Psoas muscle (tissue), 7 donors: ENCODE measurements at regions not wholly inside any gene's neighbourhood (a gene's known extent, or its start where the extent isn't known, plus 50 kb on each side); places are given as distances from the start of the nearest gene placed in this dataset.

ENCODE experiments used
- ATAC-seq, 4 donors: fragments of 200-7000 bp; cut with Tn5 transposase; one replicate each; pipeline ENCODE4 v1.9.1; 2020; ENCODE audit warnings: moderate library complexity in 3 of 4, mild to moderate bottlenecking in 2 of 4
- DNase-seq, 2 donors: peaks; one replicate each; pipeline ENCODE4 v3.0.0-alpha.2; 2020
- H3K27ac ChIP-seq: fragments of 200-600 bp; one replicate; pipeline ENCODE4 v1.8.0; 2022
- H3K27me3 ChIP-seq, 3 donors: fragments of 200-600 bp in 1 of 3; one replicate each; pipeline versions ENCODE4 v1.6.1 to v1.8.0; 2013 to 2022; ENCODE audit warnings: low read length in 2 of 3, mild to moderate bottlenecking in 2 of 3, moderate library complexity in 1 of 3; ENCODE audit not compliant: insufficient read depth in 3 of 3
- H3K36me3 ChIP-seq, 2 donors: fragments of 200-600 bp in 1 of 2; one replicate each; pipeline versions ENCODE4 v1.6.1 to v1.8.0; 2013 to 2022; ENCODE audit warnings: low read depth in 1 of 2, mild to moderate bottlenecking in 1 of 2, moderate library complexity in 1 of 2; ENCODE audit not compliant: insufficient read depth in 1 of 2
- H3K4me1 ChIP-seq: fragments of 200-600 bp; one replicate; pipeline ENCODE4 v1.8.0; 2022
- H3K4me3 ChIP-seq: fragments of 200-600 bp; one replicate; pipeline ENCODE4 v1.8.0; 2022; ENCODE audit warnings: mild to moderate bottlenecking
- H3K9me3 ChIP-seq: fragments of 200-600 bp; one replicate; pipeline ENCODE4 v1.8.0; 2022
- WGBS, 3 donors: extraction: QIAGEN DNeasy Blood & Tissue Kit; methylation state at CpG; one replicate each; pipeline versions ENCODE4 v1.1.6 to v1.1.7; 2013; 5-methylcytosine and 5-hydroxymethylcytosine counted together
- intact Hi-C, 2 donors: fragments of 100-400 bp; cut with DNase I; formaldehyde crosslinking; loops; one replicate each; pipeline versions ENCODE4 v1.11.0 to v1.14.2; 2022
- TF ChIP-seq, protein P1 (sequence below): fragments of 200-600 bp; IDR thresholded peaks from one replicate; pipeline ENCODE4 v1.8.0; 2022; ENCODE audit warnings: antibody characterized with exemption
- donor health status: healthy with polysubstance abuse.
- donor health status: DM: no; HTN: no; CAD: no; lungs with moderate emphysema.
- donor health status: Bipolar disorder and iron deficiency.
- donor health status: healthy.
- donor health status: DM: yes; HTN: yes; CAD: no.
- donor health status: DM: no; HTN: no; CAD: no.
- donor health status: DM: yes; HTN: yes; CAD: no.

DNA sequence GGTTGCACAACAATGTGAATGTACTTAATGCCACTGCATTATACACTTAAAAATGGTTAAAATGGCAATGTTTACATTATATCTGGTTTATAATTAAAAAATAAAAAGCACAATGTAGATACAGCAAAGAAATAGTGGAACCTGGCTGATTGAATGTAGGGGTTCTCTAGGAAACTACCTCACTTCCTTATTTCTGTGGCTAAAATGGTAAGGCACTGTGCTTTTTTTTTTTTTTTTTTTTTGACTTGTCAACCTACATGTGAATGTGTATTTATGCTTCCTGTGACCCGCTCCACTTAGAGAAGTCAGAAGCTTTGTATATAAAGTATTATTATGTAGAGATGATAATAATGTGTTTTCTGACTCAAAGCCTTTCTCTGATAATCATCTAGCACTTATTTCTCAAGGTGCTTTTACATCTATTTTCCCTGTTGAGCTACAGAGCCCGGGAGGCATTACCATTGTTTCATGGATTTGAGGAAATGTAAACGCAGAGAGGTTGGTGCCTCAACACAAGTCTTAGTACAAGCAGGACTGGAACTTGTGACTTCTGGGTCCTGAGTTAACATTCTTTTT is 55.0 kb downstream of the SOX4 start:
- Histone ChIP-seq H3K4me1 (no peaks in the 10 kb centered on the region), H3K27me3 (no peaks in the 10 kb centered on the region), H3K36me3 (no peaks in the 10 kb centered on the region), H3K4me3 (no peak overlapping the region), H3K27ac (no peak overlapping the region), H3K9me3 (no peaks in the 10 kb centered on the region)
- TF ChIP-seq, protein P1, sequence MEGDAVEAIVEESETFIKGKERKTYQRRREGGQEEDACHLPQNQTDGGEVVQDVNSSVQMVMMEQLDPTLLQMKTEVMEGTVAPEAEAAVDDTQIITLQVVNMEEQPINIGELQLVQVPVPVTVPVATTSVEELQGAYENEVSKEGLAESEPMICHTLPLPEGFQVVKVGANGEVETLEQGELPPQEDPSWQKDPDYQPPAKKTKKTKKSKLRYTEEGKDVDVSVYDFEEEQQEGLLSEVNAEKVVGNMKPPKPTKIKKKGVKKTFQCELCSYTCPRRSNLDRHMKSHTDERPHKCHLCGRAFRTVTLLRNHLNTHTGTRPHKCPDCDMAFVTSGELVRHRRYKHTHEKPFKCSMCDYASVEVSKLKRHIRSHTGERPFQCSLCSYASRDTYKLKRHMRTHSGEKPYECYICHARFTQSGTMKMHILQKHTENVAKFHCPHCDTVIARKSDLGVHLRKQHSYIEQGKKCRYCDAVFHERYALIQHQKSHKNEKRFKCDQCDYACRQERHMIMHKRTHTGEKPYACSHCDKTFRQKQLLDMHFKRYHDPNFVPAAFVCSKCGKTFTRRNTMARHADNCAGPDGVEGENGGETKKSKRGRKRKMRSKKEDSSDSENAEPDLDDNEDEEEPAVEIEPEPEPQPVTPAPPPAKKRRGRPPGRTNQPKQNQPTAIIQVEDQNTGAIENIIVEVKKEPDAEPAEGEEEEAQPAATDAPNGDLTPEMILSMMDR = no peak
- no peak for DNase-seq
- no peak for ATAC-seq
- 75 to 77% (median 76%) methylated on average over 3 of the region's 3 CpGs for WGBS, 3 donors
- intact Hi-C loops = no loop called here

DNA sequence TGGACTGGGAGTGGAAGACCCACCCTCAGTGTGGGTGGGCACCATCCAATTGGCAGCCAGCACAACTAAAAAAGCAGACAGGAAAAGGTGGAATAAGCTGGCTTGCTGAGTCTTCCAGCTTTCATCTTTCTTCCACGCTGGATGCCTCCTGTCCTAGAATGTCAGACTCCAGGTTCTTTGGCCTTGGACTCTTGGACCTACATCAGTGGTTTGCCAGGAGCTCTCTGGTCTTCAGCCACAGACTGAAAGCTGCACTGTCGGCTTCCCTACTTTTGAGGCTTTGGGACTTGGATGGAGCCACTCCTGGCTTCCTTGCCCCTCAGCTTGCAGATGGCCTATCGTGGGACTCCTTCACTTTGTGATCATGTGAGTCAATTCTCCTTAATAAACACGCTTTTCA is 59.8 kb downstream of the SOX4 start:
- ATAC-seq = no peak
- TF ChIP-seq, protein P1 = no peak
- H3K4me3 ChIP-seq = no peak overlapping the region
- intact Hi-C loops = no loop called here
- DNase-seq = no peak
- WGBS, 3 donors = 67 to 87% (median 69%) methylated on average over 4 of the region's 4 CpGs
- H3K27ac ChIP-seq = no peak overlapping the region
- no peaks in the 10 kb centered on the region for H3K36me3 ChIP-seq
- H3K27me3 ChIP-seq = no peaks in the 10 kb centered on the region
- H3K9me3 ChIP-seq = no peaks in the 10 kb centered on the region
- H3K4me1 ChIP-seq = no peaks in the 10 kb centered on the region

DNA sequence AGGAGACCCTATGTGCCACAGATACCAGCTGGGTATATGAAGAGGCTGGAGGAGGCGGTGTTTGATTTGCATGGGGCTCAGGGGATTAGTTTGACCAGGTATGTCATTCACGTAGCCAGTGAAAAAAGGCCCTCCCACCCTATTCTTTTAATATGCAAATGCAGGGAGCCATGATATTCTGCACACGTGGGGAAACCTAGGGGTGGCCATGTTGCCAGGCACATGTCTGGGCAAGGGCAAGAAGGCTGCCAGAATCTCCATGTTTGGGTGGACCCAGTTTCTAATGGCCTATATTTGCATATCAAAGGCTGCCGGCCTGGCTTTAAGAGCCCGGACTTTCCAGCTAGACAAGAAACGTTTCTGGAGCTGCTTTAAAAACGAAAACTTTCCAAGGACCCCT is 60.4 kb downstream of the SOX4 start:
- no peak overlapping the region for H3K4me3 ChIP-seq
- H3K36me3 ChIP-seq = no peaks in the 10 kb centered on the region
- no peak for ATAC-seq
- DNase-seq = no peak
- no peaks in the 10 kb centered on the region for H3K4me1 ChIP-seq
- no peaks in the 10 kb centered on the region for H3K9me3 ChIP-seq
- H3K27ac ChIP-seq = no peak overlapping the region
- TF ChIP-seq, protein P1 = no peak
- no peaks in the 10 kb centered on the region for H3K27me3 ChIP-seq
- intact Hi-C loops = no loop called here
- 71 to 80% (median 74%) methylated on average over 7 of the region's 7 CpGs for WGBS, 3 donors

DNA sequence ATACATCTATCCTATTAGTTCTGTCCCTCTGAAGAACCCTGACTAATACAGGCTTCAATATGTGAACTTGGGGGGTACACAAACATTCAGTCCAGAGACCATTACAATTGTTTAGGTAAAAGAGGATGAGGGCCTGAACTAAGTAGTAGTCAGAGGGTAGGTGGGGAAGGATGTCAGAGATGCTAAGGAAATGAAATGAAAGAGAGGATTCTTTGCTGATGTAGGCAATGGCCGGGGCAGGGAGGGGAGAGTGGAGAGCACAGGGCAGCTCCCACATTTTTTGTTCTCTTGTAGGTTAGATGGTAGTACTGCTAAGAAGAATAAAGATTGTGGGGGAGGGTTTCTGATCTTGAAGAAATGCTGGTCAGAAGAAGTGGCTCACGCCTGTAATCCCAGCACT is 60.8 kb downstream of the SOX4 start:
- WGBS, 3 donors = 94 to 100% (median 95%) methylated on average over 2 of the region's 2 CpGs
- no peak overlapping the region for H3K27ac ChIP-seq
- TF ChIP-seq, protein P1 = no peak
- H3K4me1 ChIP-seq = no peaks in the 10 kb centered on the region
- H3K36me3 ChIP-seq = no peaks in the 10 kb centered on the region
- intact Hi-C loops = no loop called here
- H3K4me3 ChIP-seq = no peak overlapping the region
- no peak for DNase-seq
- H3K9me3 ChIP-seq = no peaks in the 10 kb centered on the region
- no peaks in the 10 kb centered on the region for H3K27me3 ChIP-seq
- no peak for ATAC-seq

DNA sequence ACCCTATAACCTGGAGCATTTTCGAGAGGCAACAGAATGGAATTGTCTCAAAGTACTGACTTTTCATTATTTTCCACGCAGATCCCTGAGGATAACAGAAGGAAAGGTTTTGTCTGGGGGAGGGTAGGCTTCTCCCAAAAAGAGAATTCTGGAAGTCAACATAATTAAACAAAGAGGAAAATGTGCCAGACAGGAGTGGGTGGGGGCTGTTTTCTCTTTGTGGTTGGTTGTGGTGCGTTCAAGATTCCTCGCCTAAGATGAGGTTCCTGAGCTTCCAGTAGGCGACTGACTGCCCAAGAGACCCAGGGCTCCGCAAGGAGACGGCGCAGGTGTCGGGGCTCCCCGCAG is 70.4 kb downstream of the SOX4 start:
- Histone ChIP-seq H3K27me3 (peaks cover 0 to 59% (median 20%) of the 10 kb centered on the region in 3 donors), H3K27ac (no peak overlapping the region)
- WGBS, 3 donors = 32 to 45% (median 43%) methylated on average over 10 of the region's 10 CpGs

More for the DNA sequence above, 70.4 kb downstream of the SOX4 start:
- TF ChIP-seq, protein P1 = no peak
- ATAC-seq = no peak
- intact Hi-C loops = no loop called here
- Histone ChIP-seq H3K4me1 (no peaks in the 10 kb centered on the region), H3K36me3 (no peaks in the 10 kb centered on the region), H3K4me3 (peak overlapping the region; percentile 67), H3K9me3 (no peaks in the 10 kb centered on the region)
- no peak for DNase-seq
